ENCODE measurements at regions not wholly inside any gene's neighbourhood (a gene's known extent, or its start where the extent isn't known, plus 50 kb on each side); places are given as distances from the start of the nearest gene placed in this dataset.

GRCh38 chr12:93195511-93195910 lies 182.2 kb upstream of the NUDT4 start:
- TF ChIP-seq CTCF (IDR thresholded peaks at IDR 0.05; ENCODE audit: insufficient read depth, low read depth, low read length) (no peak), EZH2 (IDR thresholded peaks at IDR 0.05; ENCODE audit: insufficient read depth, low read length) (no peak)

Data from astrocyte (in vitro differentiated cells and primary cell).